Endodermal cell (in vitro differentiated cells): ENCODE measurements at regions not wholly inside any gene's neighbourhood (a gene's known extent, or its start where the extent isn't known, plus 50 kb on each side); places are given as distances from the start of the nearest gene placed in this dataset.

Experiments used
- DNase-seq: peaks from one replicate; pipeline ENCODE4 v3.0.0-alpha.2; 2017
- H3K27ac ChIP-seq: 2 replicates; pipeline ENCODE4 v1.5.1; 2013; ENCODE audit warnings: mild to moderate bottlenecking, low read depth, low read length, moderate library complexity
- H3K27me3 ChIP-seq: 2 replicates; pipeline ENCODE4 v1.6.1; 2013; ENCODE audit warnings: mild to moderate bottlenecking, low read length, moderate library complexity; ENCODE audit not compliant: insufficient read depth, control insufficient read depth, poor library complexity, severe bottlenecking
- H3K36me3 ChIP-seq: 2 replicates; pipeline ENCODE4 v1.7.0; 2013; ENCODE audit warnings: mild to moderate bottlenecking, low read length, moderate library complexity; ENCODE audit not compliant: control insufficient read depth, insufficient read depth
- H3K4me1 ChIP-seq: one replicate; pipeline ENCODE4 v1.7.0; 2013; ENCODE audit warnings: low read length; ENCODE audit not compliant: control insufficient read depth, insufficient read depth
- H3K4me3 ChIP-seq: 2 replicates; pipeline ENCODE4 v1.5.1; 2013; ENCODE audit warnings: mild to moderate bottlenecking, low read length, moderate library complexity
- H3K9ac ChIP-seq: 2 replicates; pipeline ENCODE4 v1.6.1; 2013; ENCODE audit warnings: mild to moderate bottlenecking, low read length, moderate library complexity; ENCODE audit not compliant: poor library complexity, severe bottlenecking; ENCODE audit errors: extremely low read depth
- H3K9me3 ChIP-seq: 2 replicates; pipeline ENCODE4 v1.6.1; 2013; ENCODE audit warnings: mild to moderate bottlenecking, low read length, moderate library complexity; ENCODE audit not compliant: control insufficient read depth
- H3K27ac Mint-ChIP-seq: 2 replicates; pipeline ENCODE4 v1.8.0; 2020; ENCODE audit warnings: mixed read lengths
- H3K27me3 Mint-ChIP-seq: 2 replicates; pipeline ENCODE4 v1.8.0; 2021; ENCODE audit warnings: mild to moderate bottlenecking, mixed read lengths; ENCODE audit not compliant: insufficient read depth
- H3K36me3 Mint-ChIP-seq: 2 replicates; pipeline ENCODE4 v1.8.0; 2020; ENCODE audit warnings: low read depth, mixed read lengths
- H3K4me1 Mint-ChIP-seq: 2 replicates; pipeline ENCODE4 v1.8.0; 2020; ENCODE audit warnings: mixed read lengths
- H3K4me3 Mint-ChIP-seq: 2 replicates; pipeline ENCODE4 v1.8.0; 2020; ENCODE audit warnings: mild to moderate bottlenecking, moderate library complexity, mixed read lengths
- H3K9me3 Mint-ChIP-seq: 2 replicates; pipeline ENCODE4 v1.8.0; 2020; ENCODE audit warnings: mild to moderate bottlenecking, mixed read lengths
- CTCF ChIP-seq: fragments of 200-600 bp; sonication (generic); conservative IDR thresholded peaks from 2 replicates; pipeline ENCODE4 v1.5.0; 2021; ENCODE audit warnings: antibody characterized with exemption, mild to moderate bottlenecking
- WGBS, 2 experiments: methylation state at CpG; one replicate each; pipeline versions ENCODE4 v1.1.5 to v1.1.7; 2013; ENCODE audit warnings: missing lambda C conversion rate in 2 of 2, mixed read lengths in 1 of 2; ENCODE audit not compliant: insufficient coverage in 1 of 2, insufficient read length in 1 of 2; 5-methylcytosine and 5-hydroxymethylcytosine counted together

- Mint-ChIP-seq H3K27me3 (no peaks in the 10 kb centered on the region), H3K4me3 (no peak overlapping the region), H3K27ac (no peak overlapping the region), H3K36me3 (no peaks in the 10 kb centered on the region), H3K4me1 (no peaks in the 10 kb centered on the region), H3K9me3 (peaks cover 2% of the 10 kb centered on the region)
- H3K9ac ChIP-seq: no peak overlapping the region
- H3K27me3 ChIP-seq: no peaks in the 10 kb centered on the region
- WGBS, 2 experiments: 100% methylated on average over 1 of the region's 1 CpG
- no peak for DNase-seq
- H3K4me3 ChIP-seq: no peak overlapping the region
- no peaks in the 10 kb centered on the region for H3K9me3 ChIP-seq
- no peaks in the 10 kb centered on the region for H3K36me3 ChIP-seq
- no peak for TF ChIP-seq CTCF
- no peaks in the 10 kb centered on the region for H3K4me1 ChIP-seq
- no peak overlapping the region for H3K27ac ChIP-seq
Observed at GRCh38 chr11:29756871-29757270, 260.0 kb downstream of the KCNA4 start.

GRCh38 chr11:29755474-29755873, 261.4 kb downstream of the KCNA4 start:
- Histone ChIP-seq H3K36me3 (no peaks in the 10 kb centered on the region), H3K9ac (no peak overlapping the region), H3K27ac (no peak overlapping the region), H3K4me3 (no peak overlapping the region), H3K27me3 (no peaks in the 10 kb centered on the region), H3K4me1 (no peaks in the 10 kb centered on the region), H3K9me3 (no peaks in the 10 kb centered on the region)
- Mint-ChIP-seq H3K27ac (no peak overlapping the region), H3K9me3 (peaks cover 2% of the 10 kb centered on the region), H3K4me1 (no peaks in the 10 kb centered on the region), H3K36me3 (no peaks in the 10 kb centered on the region), H3K4me3 (no peak overlapping the region), H3K27me3 (no peaks in the 10 kb centered on the region)
- no peak for DNase-seq
- TF ChIP-seq CTCF: no peak
- WGBS, 2 experiments: 93% methylated on average over 2 to 4 of the region's 4 CpGs

- H3K27ac Mint-ChIP-seq: no peak overlapping the region
- H3K9ac ChIP-seq: no peak overlapping the region
- no peaks in the 10 kb centered on the region for H3K4me1 Mint-ChIP-seq
- H3K36me3 Mint-ChIP-seq: no peaks in the 10 kb centered on the region
- no peaks in the 10 kb centered on the region for H3K9me3 Mint-ChIP-seq
- H3K9me3 ChIP-seq: no peaks in the 10 kb centered on the region
- no peak for TF ChIP-seq CTCF
- peaks cover 2% of the 10 kb centered on the region for H3K27me3 Mint-ChIP-seq
- no peak overlapping the region for H3K4me3 ChIP-seq
- H3K36me3 ChIP-seq: no peaks in the 10 kb centered on the region
- no peak for DNase-seq
- H3K4me3 Mint-ChIP-seq: no peak overlapping the region
- no peaks in the 10 kb centered on the region for H3K4me1 ChIP-seq
- no peak overlapping the region for H3K27ac ChIP-seq
- no peaks in the 10 kb centered on the region for H3K27me3 ChIP-seq
- no CpG with 5 or more reads among the region's 1 CpG for WGBS, 2 experiments
Observed at GRCh38 chr11:29751618-29752017, 265.2 kb downstream of the KCNA4 start.
